ENCODE measurements at regions not wholly inside any gene's neighbourhood (a gene's known extent, or its start where the extent isn't known, plus 50 kb on each side); places are given as distances from the start of the nearest gene placed in this dataset.

DNA sequence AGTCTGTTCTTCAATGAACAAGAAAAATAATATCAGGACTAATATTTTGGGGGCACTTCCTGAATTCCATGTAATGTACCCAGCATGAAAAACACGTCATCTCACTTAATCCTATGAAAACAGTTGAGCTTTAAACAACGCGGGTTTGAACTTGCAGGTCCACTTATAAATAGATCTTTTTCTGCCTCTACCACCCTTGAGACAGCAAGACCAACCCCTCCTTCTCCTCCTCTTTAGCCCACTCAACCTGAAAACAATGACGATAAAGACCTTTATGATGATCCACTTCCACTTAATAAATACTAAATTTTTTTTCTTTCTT lies 203.9 kb upstream of the KRR1 start:
- peak; percentile 58 for DNase-seq (ENCODE audit: low read depth, low spot score)
- H3K27ac ChIP-seq = peak overlapping the region; percentile 97

DNA sequence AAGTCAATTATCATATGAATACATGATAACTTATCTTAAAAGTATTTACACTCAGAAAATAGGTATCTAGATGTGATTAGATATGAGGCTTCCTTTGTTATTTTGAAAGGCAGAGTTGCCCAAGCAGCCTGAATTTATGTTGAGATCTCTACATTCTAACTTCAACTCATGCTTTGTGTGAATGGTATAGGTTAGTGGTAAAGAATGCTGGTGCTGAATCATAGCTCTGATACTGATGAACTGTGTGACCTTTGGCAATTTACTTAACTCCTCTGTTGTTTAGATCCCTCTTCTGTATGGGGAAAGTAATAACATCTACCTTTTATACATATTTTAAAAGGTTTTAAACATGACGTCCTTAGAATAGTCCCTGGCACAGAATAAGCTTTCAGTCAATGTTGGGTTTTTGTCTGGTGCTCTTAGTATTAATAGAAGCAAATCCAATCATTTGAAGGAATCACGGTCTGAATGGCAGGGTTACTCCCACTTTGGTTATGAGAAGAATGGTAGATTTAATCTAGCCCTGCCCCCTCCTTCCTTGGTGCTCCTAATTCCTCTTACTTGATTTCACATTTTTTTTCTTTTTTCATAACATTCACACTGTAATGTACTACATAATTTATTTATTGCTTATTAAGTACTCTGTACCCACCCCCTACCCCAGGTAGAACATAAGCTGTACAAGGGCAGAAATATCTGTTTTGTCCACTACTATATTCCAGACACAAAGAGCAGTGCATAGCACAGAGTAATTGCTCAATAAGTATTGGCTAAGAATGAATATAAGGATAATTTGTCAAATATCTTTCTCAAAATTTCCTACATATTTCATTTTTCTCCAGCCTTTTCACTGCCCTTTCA lies 203.3 kb upstream of the KRR1 start:
- DNase-seq (ENCODE audit: low read depth, low spot score) = no peak
- peak overlapping the region; percentile 97 for H3K27ac ChIP-seq

DNA sequence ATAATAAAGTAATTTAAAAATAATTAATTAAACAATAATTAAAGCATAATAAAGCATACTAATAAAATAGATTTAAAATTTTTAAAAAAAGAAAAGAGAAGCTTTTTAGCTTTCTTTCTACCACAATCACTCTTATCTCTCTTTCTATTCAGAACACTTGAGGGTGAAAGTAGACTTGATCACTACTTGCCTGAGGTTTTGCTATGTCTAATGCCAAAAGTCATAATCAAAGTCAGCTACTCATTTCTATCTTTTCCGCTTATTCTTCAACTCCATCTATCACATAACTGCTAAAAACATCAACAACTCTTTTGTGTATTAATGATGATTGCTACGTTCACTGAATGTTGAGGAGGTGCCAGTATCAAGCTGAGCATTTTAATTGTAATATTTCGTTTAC lies 202.0 kb upstream of the KRR1 start:
- H3K27ac ChIP-seq = peak overlapping the region; percentile 97
- DNase-seq (ENCODE audit: low read depth, low spot score) = no peak

DNA sequence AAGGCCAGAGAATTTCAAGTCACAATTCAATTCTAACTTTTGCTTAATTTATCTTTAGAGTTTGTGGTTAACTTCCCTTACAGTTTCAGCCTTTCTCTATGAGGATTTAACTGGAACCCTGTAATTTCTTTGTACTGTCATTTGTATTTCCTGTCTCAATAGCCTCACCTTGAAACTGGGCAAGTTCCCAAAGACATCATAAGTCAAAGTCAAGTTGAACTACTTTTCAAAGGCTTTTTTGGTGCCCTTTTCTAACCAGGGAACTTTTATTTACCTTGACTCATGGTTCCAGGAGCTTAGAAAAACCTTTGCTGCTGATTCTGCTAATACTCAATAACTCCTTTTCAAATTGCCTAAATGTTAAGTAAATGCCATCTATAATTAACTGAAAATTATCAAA lies 200.8 kb upstream of the KRR1 start:
- H3K27ac ChIP-seq = peak overlapping the region; percentile 97
- peak; percentile 88 for DNase-seq (ENCODE audit: low read depth, low spot score)

DNA sequence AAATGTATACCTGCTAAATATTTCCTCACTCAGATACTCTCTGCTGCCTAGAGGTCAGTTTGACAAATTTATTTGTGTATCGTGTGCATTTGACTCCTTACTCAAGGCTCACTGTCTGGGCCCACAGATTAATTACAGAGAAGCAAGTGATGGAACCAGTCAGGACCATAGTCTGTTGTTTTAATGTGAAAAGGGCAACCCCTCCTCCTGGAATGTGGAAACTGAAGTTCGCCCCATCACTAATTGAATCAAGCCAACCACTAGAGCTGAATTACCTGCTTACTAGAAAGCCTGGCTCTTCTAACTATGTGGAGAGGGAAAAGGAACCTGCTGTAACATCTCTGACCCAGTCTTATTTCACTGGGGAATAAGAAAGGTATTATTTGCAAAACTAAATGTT lies 199.9 kb upstream of the KRR1 start:
- DNase-seq (ENCODE audit: low read depth, low spot score) = no peak
- peak overlapping the region; percentile 97 for H3K27ac ChIP-seq

DNA sequence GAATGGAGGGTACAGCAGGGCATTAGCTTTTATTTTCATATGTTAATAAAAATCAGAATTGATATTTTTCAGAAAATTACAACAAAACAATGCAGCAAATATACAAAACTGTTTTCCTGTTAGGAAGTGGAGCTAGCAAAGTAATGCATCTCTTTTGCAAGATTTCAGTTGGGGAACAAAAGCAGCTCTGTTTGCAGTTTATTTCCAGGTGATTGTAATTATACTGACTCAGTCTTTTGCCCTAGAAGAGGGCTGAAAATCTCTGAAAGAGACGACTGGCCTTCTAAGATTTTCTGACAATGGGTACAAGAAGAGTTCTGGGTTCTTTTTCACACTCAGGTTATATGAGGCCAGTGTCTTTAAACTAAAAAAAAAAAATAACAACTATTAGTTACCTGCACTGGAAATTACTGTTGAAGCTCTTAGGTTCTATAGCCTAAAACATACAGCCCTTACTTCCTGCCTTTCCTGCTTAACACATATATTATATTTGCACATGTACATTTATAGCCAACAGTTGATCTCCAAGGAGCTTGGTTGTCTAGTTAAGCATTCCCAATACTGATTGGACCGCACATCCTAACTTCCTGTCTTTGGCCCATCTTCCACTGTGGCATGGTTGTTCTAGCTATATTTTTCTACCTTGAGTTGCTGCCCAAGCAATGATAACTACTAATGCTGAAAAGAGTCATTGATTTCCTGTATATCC lies 199.1 kb upstream of the KRR1 start:
- H3K27ac ChIP-seq = peak overlapping the region; percentile 97
- DNase-seq (ENCODE audit: low read depth, low spot score) = no peak

DNA sequence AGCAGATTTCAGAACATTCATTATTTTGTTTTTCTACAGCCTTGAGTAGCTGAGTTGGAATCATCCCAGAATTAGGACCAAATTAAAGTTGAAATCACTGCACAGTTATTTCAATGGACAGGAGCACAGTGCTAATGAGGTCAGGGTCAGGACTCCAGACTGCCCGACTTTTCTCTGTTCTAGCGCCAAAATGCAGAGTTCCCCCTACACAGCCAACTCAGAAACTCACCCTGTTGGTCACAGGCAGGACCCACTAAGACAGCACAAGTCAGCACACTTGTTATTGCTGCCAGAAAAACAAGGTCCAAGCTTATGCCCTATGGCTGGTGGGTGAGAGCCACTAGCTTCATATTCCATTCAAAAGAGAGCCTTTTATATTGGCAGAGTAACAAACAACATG lies 198.1 kb upstream of the KRR1 start:
- no peak overlapping the region for H3K27ac ChIP-seq
- no peak for DNase-seq (ENCODE audit: low read depth, low spot score)

DNA sequence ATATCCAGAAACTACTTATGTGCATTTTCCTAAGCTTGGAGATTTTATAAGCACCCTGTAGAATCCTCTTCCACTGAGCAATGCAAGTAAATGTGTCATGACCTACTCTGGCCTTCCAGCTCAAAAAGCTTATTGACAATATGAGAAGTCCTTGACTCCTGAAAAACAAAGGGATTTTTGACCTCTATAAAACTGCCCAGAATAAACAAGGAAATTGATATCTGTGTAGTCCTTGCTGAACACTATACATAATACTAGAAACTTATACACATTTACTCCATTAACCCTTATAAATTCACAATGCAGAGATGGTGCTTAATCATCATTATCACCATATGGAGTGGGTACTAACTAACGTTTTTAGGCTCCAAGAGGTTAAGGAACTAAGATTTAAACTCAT lies 197.4 kb upstream of the KRR1 start:
- DNase-seq (ENCODE audit: low read depth, low spot score) = no peak
- no peak overlapping the region for H3K27ac ChIP-seq

DNA sequence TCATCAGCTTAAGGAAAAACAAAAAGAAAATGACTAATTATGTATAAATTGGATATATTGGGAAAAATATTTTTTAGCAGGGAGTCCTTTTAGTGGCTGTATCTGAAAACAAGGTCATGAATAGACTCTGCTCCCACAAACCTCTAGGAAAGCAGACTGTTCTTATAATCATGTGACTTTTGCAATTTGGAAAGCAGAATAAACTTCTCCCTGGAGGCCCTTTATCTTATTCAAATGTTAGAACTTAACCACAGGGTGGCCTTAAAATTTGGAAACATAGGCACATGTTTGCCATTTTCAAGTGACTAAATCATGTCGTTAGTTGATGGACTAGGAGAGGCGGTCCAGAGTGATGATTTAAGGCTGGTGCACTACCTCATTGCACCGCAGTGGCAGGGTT lies 196.6 kb upstream of the KRR1 start:
- no peak for DNase-seq (ENCODE audit: low read depth, low spot score)
- no peak overlapping the region for H3K27ac ChIP-seq

DNA sequence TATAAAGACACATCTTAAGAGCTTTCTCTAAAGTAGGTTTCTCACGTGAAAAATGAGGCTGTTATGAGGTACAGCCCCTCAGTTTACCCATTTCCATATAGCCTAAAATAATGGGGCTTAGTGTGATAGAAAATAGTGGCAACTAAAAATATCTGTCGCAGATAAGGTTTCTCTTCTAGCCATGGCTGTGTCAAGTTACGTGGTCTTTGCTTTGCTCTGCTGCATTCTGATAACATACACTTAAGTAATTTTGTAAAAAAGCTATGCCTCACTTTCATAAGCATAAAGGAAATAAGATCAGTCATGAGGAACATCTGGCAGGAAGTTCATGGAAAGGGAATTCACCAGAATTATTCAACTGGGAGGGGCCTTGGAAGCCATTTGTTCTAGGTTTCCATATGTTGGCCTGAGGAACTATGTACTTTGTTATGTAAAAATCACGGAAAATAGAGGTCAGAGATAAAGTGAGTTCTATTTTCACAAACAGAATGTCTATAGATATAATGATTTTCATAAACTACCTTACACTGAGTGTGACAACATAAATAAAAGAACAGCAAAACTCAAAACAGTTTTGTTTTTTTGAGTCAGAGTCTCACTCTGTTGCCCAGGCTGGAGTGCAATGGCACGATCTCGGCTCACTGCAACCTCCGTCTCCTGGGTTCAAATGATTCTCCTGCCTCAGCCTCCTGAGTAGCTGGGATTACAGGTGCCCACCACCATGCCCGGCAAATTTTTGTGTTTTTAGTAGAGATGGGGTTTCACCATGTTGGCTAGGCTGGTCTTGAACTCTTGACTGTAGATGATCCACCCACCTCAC lies 195.6 kb upstream of the KRR1 start:
- no peak for DNase-seq (ENCODE audit: low read depth, low spot score)
- H3K27ac ChIP-seq = peak overlapping the region; percentile 59

DNA sequence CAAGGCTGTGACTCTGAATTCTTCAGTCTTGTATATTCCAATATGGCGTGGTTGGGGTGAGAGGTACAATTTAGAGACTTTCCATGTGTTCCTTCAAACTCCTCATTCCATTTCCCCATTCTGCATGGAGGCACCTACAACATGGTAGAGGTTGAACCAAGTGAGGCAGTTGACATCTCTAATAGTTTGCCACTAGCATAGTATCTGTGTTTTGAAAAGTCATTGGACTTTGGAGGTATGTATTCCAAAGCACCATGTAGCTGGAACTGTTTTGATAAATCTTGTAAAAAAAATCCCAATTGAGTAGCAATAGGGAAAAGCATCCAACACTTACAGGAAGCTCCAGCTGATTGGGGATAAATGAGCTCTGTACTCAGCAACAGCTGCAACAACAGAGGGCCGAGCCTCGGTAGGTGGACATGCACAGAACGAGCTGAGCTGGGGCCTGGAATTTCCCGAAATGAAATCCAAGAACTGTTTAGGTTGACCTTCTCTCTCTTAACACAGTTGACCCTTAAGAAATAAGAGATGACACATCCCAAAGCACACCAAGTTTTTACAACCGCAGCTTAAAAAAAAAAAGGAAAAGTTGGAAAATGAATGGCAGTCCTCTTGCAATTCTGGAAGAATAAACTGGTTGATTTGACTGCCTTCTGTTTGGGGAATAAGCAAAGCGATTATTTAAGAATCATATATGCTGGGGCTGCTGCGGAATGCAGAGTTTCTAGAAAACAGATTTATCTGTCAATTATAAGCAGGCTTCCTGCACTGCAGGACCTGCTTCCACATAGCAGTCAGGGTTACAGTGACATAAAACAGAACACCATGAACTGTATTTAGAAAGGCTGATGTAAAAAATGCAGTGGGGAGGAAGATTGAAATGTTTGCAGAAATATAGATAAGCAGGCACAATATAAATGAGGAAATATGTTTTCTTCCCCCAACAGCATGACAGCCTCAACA lies 194.6 kb upstream of the KRR1 start:
- DNase-seq (ENCODE audit: low read depth, low spot score) = no peak
- peak overlapping the region; percentile 59 for H3K27ac ChIP-seq

DNA sequence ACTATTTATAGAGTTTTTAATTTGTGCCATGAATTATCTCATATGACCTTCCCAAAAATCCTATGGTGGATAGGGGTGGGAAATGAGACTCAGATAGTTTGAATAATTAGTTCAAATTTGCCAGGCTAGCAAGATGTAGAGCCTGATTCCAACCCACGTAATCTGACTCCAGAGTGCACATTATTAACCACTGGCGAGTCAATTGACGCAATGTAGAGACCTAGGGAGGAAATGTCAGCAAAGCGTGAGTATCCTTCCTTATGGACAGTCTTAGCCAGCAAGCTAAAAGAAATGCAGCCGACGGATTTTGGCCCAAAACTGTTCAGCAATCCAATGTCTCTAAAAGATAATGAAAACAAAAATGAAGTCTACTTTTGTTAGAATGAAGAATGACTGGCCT lies 193.3 kb upstream of the KRR1 start:
- no peak for DNase-seq (ENCODE audit: low read depth, low spot score)
- H3K27ac ChIP-seq = no peak overlapping the region

DNA sequence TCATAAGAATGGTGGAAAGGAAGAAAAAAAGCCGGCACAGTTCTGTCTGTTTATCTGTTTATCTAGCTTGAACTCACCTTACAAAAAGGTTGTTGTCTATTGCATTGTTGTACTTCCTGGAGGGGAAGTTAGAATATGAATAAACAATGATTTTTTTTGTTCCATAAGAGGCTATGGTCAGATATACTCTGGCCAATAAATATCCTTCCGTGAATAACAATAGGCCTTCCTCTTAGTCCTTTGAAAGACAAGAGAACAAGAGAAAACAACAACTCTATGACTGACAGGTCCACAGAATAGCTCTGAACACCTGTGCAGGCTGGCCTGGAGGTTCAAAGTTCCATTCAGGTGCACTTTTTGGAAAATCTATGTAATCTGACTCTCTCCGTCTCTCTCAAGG lies 192.8 kb upstream of the KRR1 start:
- H3K27ac ChIP-seq = no peak overlapping the region
- no peak for DNase-seq (ENCODE audit: low read depth, low spot score)

DNA sequence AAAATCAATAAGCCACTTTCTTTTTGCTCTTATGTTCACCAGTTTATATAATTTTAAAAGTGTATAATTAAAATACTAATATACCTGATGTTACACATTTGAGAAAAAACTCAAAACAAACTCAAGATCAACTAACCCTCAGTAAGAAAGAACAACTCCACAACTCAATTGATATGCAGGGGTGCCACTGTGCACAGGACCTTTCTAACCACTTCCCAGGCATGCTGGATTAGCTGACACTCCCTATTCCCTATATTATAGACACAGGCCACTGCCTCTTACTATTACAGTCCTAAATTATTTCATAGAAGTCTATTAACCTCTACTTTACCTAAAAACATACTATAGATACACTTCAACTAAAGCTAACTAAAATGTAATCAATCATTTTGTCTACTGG lies 191.7 kb upstream of the KRR1 start:
- no peak for DNase-seq (ENCODE audit: low read depth, low spot score)

DNA sequence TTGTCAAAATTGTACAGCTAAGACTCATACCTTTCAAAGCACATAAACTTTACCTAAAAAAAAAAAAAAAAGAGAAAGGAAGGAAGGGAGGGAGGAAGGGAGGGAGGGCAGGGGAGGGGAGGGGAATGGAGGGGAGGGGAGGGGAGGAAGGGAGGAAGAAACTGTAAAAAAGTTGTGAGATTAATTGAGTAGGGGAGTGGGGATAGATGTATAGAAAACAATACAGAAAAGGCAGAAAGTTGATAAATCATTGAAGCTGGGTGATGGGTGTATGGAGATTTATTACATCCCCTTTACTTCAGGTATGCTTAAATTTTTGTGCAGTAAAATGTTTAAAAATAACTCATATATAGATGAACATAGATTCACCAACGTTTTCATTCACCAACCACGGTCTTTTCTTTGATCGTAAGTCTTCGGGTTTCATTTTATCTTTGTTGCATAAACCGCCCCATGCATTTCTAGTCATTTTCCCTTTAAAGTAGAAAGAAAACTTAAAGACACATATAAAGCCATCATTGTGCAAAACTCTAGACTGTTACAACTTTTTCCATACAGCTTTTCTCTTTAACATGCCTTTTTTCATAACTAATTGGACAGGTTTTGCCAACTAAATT lies 191.2 kb upstream of the KRR1 start:
- no peak overlapping the region for H3K27ac ChIP-seq
- DNase-seq (ENCODE audit: low read depth, low spot score) = no peak

More for the DNA sequence above, 191.7 kb upstream of the KRR1 start:
- H3K27ac ChIP-seq = no peak overlapping the region

DNA sequence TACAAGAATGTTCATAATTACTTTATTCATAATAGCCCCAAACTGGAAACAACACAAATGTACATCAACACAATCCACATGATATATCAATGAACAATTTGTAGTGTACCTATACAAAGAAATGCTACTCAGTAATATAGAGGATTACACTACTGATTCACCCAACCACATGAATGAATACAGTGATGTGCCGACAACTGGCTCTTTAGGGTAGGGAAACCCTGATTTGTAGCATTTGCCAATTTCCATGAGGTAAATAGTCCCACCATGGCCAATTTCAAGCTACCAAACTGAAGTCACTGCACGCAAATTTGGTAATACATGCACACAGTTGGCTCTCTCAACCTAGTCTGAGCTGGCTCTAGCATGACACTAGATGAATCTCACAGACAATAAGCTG lies 190.4 kb upstream of the KRR1 start:
- DNase-seq (ENCODE audit: low read depth, low spot score) = no peak
- H3K27ac ChIP-seq = no peak overlapping the region

DNA sequence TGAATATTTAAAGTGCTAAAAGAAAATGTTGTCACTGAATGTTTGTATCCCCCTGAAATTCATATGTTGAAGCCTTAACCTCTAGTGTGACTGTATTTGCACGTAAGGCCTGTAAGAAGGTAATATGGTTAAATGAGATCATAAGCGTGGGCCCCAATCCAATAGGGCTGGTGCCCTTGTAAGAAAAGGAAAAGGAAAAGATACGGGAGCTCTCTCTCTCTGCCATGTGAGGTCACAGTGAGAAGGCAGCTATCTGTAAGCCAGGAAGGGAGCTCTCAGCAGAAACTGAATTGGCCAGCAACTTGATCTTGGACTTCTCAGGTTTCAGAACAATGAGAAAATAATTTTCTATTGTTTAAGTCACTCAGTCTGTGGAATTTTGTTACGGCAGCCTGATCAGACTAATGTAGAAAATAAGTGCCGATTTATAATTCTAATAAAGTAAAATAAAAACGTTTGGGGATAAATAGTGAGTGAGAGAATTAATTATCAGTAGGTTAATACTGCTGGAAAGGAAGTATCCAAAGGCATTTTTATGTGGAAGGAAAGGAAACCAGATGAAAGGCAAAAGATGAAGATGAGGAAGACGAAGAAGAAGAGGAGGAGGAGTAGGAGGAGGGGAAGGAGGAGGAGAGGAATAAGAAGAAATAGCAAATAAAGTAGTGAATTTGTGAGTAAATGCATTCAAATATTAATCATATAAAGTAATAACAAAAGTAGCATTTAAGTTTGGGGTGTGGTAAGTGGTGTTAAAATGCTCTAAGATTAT lies 188.5 kb upstream of the KRR1 start:
- peak overlapping the region; percentile 21 for H3K27ac ChIP-seq
- DNase-seq (ENCODE audit: low read depth, low spot score) = no peak

DNA sequence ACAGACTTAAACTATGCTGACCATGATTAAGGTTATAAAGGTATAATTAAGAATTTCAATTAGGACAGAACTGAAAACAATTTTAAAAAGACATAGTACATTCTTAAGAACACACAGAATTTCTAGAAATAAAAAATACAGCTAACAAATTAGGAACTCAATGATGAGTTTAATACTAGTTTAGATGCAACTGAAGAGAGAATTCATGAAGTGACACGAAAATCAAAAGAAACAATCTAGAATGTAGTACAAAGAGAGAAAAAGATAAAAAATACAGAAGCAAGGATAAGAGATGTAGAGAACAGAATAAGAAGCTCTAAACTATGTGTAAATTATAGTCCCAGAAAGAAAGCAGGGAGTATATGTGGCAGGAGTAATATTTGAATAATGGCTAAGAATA lies 187.8 kb upstream of the KRR1 start:
- H3K27ac ChIP-seq = peak overlapping the region; percentile 21
- no peak for DNase-seq (ENCODE audit: low read depth, low spot score)

DNA sequence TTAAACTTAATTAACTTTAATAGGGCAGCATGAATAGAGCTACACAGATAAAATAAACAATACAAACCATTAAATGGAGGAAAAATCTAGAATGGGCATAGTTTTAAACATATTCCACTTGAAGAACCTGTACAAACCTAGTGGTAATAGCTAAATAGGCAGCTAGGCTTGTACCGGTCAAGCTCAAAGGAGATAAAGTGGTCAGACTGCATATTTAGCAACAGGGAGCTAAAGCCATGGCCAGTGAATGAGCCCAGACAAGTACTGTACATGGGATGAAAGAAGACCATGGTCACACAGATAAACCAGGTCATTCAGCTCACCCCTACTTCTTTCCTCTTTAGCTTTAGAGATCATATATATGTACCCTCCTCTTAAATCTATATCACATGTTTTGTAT lies 186.6 kb upstream of the KRR1 start:
- DNase-seq (ENCODE audit: low read depth, low spot score) = no peak
- no peak overlapping the region for H3K27ac ChIP-seq

All from epithelial cell of prostate (primary cell).